ENCODE measurements at regions not wholly inside any gene's neighbourhood (a gene's known extent, or its start where the extent isn't known, plus 50 kb on each side); places are given as distances from the start of the nearest gene placed in this dataset.

GRCh38 chr11:57900320-57900719 lies 123.4 kb upstream of the OR9Q1 start:
- TF ChIP-seq CTCF (IDR thresholded peaks at IDR 0.05) (no peak), POLR2A (IDR thresholded peaks at IDR 0.05; ENCODE audit: low read depth) (no peak)

All from esophagus muscularis mucosa (tissue), 3 donors.